GM23338 (cell line): ENCODE measurements at regions not wholly inside any gene's neighbourhood (a gene's known extent, or its start where the extent isn't known, plus 50 kb on each side); places are given as distances from the start of the nearest gene placed in this dataset.
A peak's percentile ranks its signal among the peaks of the same experiment; 100 is the strongest.
"Not testable (repeated sequence)": the region's sequence is repeated elsewhere in the genome, so short reads cannot be mapped to it uniquely, and the experiment has no call there.

Experiments used
- ATAC-seq: fragments of 200-7000 bp; cut with Tn5 transposase; 3 replicates; pipeline ENCODE4 v1.9.1; 2020
- DNase-seq: peaks from one replicate; pipeline ENCODE4 v3.0.0-alpha.2; 2015; ENCODE audit warnings: low spot score
- H2AFZ ChIP-seq: fragments of 200-600 bp; sonication (generic); 2 replicates; pipeline ENCODE4 v1.8.0; 2016; ENCODE audit warnings: antibody characterized with exemption, mild to moderate bottlenecking, moderate library complexity
- H3F3A ChIP-seq: fragments of 200-600 bp; sonication (generic); replicated peaks from 2 replicates; pipeline ENCODE4 v1.8.0; 2017; ENCODE audit warnings: antibody characterized with exemption, mixed run types, low read depth
- H3K27ac ChIP-seq: fragments of 200-600 bp; sonication (generic); 2 replicates; pipeline ENCODE4 v1.6.1; 2016; ENCODE audit warnings: low read depth
- H3K27me3 ChIP-seq: fragments of 200-600 bp; sonication (generic); 2 replicates; pipeline ENCODE4 v1.8.0; 2016; ENCODE audit warnings: mild to moderate bottlenecking, mixed run types, moderate library complexity; ENCODE audit not compliant: insufficient read depth
- H3K36me3 ChIP-seq: fragments of 200-600 bp; sonication (generic); 2 replicates; pipeline ENCODE4 v1.8.0; 2016; ENCODE audit warnings: mild to moderate bottlenecking; ENCODE audit not compliant: insufficient read depth
- H3K4me1 ChIP-seq: fragments of 200-600 bp; sonication (generic); 2 replicates; pipeline ENCODE4 v1.8.0; 2016; ENCODE audit warnings: mild to moderate bottlenecking, moderate library complexity; ENCODE audit not compliant: insufficient read depth
- H3K4me2 ChIP-seq: fragments of 200-600 bp; sonication (generic); 2 replicates; pipeline ENCODE4 v1.7.1; 2017; ENCODE audit warnings: mixed run types
- H3K4me3 ChIP-seq: fragments of 200-600 bp; sonication (generic); 2 replicates; pipeline ENCODE4 v1.6.1; 2016; ENCODE audit warnings: mixed run types
- H3K79me2 ChIP-seq: fragments of 200-600 bp; sonication (generic); replicated peaks from 2 replicates; pipeline ENCODE4 v1.8.0; 2017; ENCODE audit warnings: mild to moderate bottlenecking; ENCODE audit not compliant: insufficient read depth
- H3K9me2 ChIP-seq: fragments of 200-600 bp; sonication (generic); 2 replicates; pipeline ENCODE4 v1.8.0; 2017; ENCODE audit not compliant: insufficient read depth
- H4K20me1 ChIP-seq: fragments of 200-600 bp; sonication (generic); replicated peaks from 2 replicates; pipeline ENCODE4 v1.8.0; 2017; ENCODE audit warnings: mild to moderate bottlenecking; ENCODE audit not compliant: insufficient read depth
- H3K27ac Mint-ChIP-seq: 2 replicates; pipeline ENCODE4 v1.8.0; 2020; ENCODE audit warnings: inconsistent platforms, mild to moderate bottlenecking, moderate library complexity, mixed read lengths
- H3K27me3 Mint-ChIP-seq: 3 replicates; pipeline ENCODE4 v1.8.0; 2022; ENCODE audit warnings: low read depth, mild to moderate bottlenecking, moderate library complexity, mixed read lengths, inconsistent platforms; ENCODE audit not compliant: insufficient read depth, poor library complexity
- H3K36me3 Mint-ChIP-seq: 3 replicates; pipeline ENCODE4 v1.8.0; 2021; ENCODE audit warnings: low read depth, mild to moderate bottlenecking, inconsistent platforms, moderate library complexity, mixed read lengths
- H3K4me1 Mint-ChIP-seq: 3 replicates; pipeline ENCODE4 v1.8.0; 2020; ENCODE audit warnings: mild to moderate bottlenecking, inconsistent platforms, mixed read lengths
- H3K4me3 Mint-ChIP-seq: 3 replicates; pipeline ENCODE4 v1.8.0; 2021; ENCODE audit warnings: moderate library complexity, mild to moderate bottlenecking, inconsistent platforms, mixed read lengths
- H3K9me3 Mint-ChIP-seq: 3 replicates; pipeline ENCODE4 v1.8.0; 2020; ENCODE audit warnings: moderate library complexity, mild to moderate bottlenecking, inconsistent platforms, mixed read lengths
- CREB1 ChIP-seq: fragments of 250-450 bp; sonication (Bioruptor Pico); IDR thresholded peaks from 2 replicates; pipeline ENCODE4 v1.5.0; 2020; ENCODE audit warnings: low read depth, mild to moderate bottlenecking, moderate library complexity
- JUNB ChIP-seq: IDR thresholded peaks from one replicate; pipeline ENCODE4 v1.6.1; 2016; ENCODE audit warnings: antibody characterized with exemption; ENCODE audit not compliant: unreplicated experiment
- NANOG ChIP-seq: IDR thresholded peaks from 2 replicates; pipeline ENCODE4 v1.6.1; 2016; ENCODE audit warnings: antibody characterized with exemption, borderline replicate concordance
- POLR2AphosphoS5 ChIP-seq: IDR thresholded peaks from 2 replicates; pipeline ENCODE4 v1.6.1; 2016; ENCODE audit warnings: antibody characterized with exemption, low read depth
- ZNF114 ChIP-seq: fragments of 250-450 bp; sonication (Bioruptor Pico); IDR thresholded peaks from 2 replicates; pipeline ENCODE4 v1.5.0; 2020; ENCODE audit warnings: mild to moderate bottlenecking, moderate library complexity
- TF ChIP-seq, protein P1 (sequence below), 2 experiments: fragments of 200-600 bp in 1 of 2; sonication (generic) in 1 of 2; conservative IDR thresholded peaks; 2 replicates each; pipeline versions ENCODE4 v1.5.1 to v1.6.1; 2016 to 2017; ENCODE audit warnings: antibody characterized with exemption in 2 of 2, low read depth in 2 of 2, mild to moderate bottlenecking in 2 of 2, moderate library complexity in 1 of 2

DNA sequence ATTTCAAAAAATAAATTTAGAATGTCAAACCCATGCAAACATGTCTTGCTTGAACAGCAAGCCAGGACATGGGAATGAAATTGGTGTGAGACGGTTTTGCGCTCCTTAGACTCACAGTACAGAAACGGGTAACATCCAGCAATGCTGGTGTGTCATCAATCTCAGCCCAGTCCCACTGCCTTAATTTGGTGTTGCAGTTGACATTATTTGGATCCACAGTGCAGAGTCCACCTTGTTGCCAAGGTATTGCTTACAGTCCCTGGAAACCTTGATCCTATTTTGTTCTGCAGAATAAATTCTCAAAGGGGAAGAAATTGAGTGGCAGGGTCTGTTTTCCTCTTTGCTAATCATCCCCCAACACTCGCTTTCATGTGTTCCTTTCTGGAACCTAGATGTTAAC is 311.6 kb upstream of the MON1B start (continued):
- TF ChIP-seq, protein P1, sequence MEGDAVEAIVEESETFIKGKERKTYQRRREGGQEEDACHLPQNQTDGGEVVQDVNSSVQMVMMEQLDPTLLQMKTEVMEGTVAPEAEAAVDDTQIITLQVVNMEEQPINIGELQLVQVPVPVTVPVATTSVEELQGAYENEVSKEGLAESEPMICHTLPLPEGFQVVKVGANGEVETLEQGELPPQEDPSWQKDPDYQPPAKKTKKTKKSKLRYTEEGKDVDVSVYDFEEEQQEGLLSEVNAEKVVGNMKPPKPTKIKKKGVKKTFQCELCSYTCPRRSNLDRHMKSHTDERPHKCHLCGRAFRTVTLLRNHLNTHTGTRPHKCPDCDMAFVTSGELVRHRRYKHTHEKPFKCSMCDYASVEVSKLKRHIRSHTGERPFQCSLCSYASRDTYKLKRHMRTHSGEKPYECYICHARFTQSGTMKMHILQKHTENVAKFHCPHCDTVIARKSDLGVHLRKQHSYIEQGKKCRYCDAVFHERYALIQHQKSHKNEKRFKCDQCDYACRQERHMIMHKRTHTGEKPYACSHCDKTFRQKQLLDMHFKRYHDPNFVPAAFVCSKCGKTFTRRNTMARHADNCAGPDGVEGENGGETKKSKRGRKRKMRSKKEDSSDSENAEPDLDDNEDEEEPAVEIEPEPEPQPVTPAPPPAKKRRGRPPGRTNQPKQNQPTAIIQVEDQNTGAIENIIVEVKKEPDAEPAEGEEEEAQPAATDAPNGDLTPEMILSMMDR (conservative IDR thresholded peaks at IDR 0.05; ENCODE audit: low read depth in 2 of 2): no peak
- no peak for TF ChIP-seq CREB1 (CRISPR knock-in tag)
- no peak for TF ChIP-seq ZNF114 (CRISPR knock-in tag)

GRCh38 chr16:76880523-76880922 is 310.5 kb upstream of the MON1B start:
- H3K9me3 Mint-ChIP-seq: peaks cover 50% of the 10 kb centered on the region
- peaks cover 20% of the 10 kb centered on the region for H3K4me1 ChIP-seq
- not testable (repeated sequence) for H3K4me3 Mint-ChIP-seq

GRCh38 chr16:76882105-76882504 is 308.9 kb upstream of the MON1B start:
- H3K79me2 ChIP-seq: no peaks in the 10 kb centered on the region
- no peak for DNase-seq
- H3F3A ChIP-seq: no peaks in the 10 kb centered on the region
- no peaks in the 10 kb centered on the region for H3K9me2 ChIP-seq
- H3K4me1 ChIP-seq: peaks cover 19% of the 10 kb centered on the region
- H3K36me3 ChIP-seq: no peaks in the 10 kb centered on the region
- peaks cover 47% of the 10 kb centered on the region for H3K9me3 Mint-ChIP-seq
- no peak for TF ChIP-seq NANOG
- TF ChIP-seq, protein P1 (conservative IDR thresholded peaks at IDR 0.05; ENCODE audit: low read depth in 2 of 2): 0 out of 4 replicates have a peak, but pooled peaks of 1 of the 2 experiments have one; percentile 27
- H2AFZ ChIP-seq: no peak overlapping the region
- H3K27ac ChIP-seq: no peak overlapping the region
- no peak overlapping the region for H3K4me3 ChIP-seq
- peaks cover 2% of the 10 kb centered on the region for H3K27me3 Mint-ChIP-seq
- no peaks in the 10 kb centered on the region for H3K36me3 Mint-ChIP-seq
- H3K27ac Mint-ChIP-seq: no peak overlapping the region
- no peaks in the 10 kb centered on the region for H3K27me3 ChIP-seq
- H3K4me1 Mint-ChIP-seq: peaks cover 7% of the 10 kb centered on the region; the same call in 2 of the 3 replicates
- H3K4me2 ChIP-seq: no peak overlapping the region
- no peak overlapping the region for H3K4me3 Mint-ChIP-seq
- ATAC-seq: no peak
- H4K20me1 ChIP-seq: no peaks in the 10 kb centered on the region

More at GRCh38 chr16:76880523-76880922, 310.5 kb upstream of the MON1B start:
- H3K27me3 Mint-ChIP-seq, H3K4me3 ChIP-seq, DNase-seq, H4K20me1 ChIP-seq, H2AFZ ChIP-seq, H3K27me3 ChIP-seq, H3K9me2 ChIP-seq, H3K4me1 Mint-ChIP-seq, H3K4me2 ChIP-seq, H3F3A ChIP-seq, H3K36me3 Mint-ChIP-seq, H3K36me3 ChIP-seq, H3K27ac ChIP-seq, H3K79me2 ChIP-seq, H3K27ac Mint-ChIP-seq, ATAC-seq: not testable (repeated sequence)

- Mint-ChIP-seq H3K9me3 (peaks cover 48% of the 10 kb centered on the region), H3K27me3 (peaks cover 2% of the 10 kb centered on the region), H3K4me3 (no peak overlapping the region), H3K4me1 (peaks cover 8% of the 10 kb centered on the region; the same call in 2 of the 3 replicates), H3K36me3 (no peaks in the 10 kb centered on the region), H3K27ac (no peak overlapping the region)
- no peaks in the 10 kb centered on the region for H3K36me3 ChIP-seq
- H3K9me2 ChIP-seq: no peaks in the 10 kb centered on the region
- no peaks in the 10 kb centered on the region for H3K27me3 ChIP-seq
- H3K27ac ChIP-seq: no peak overlapping the region
- no peak overlapping the region for H3K4me3 ChIP-seq
- peak; percentile 13 for DNase-seq
- H3K4me1 ChIP-seq: peaks cover 19% of the 10 kb centered on the region
- no peak for ATAC-seq
- H3F3A ChIP-seq: no peaks in the 10 kb centered on the region
- H3K4me2 ChIP-seq: no peak overlapping the region
- no peaks in the 10 kb centered on the region for H4K20me1 ChIP-seq
- no peaks in the 10 kb centered on the region for H3K79me2 ChIP-seq
- no peak overlapping the region for H2AFZ ChIP-seq
- TF ChIP-seq JUNB (no peak), POLR2AphosphoS5 (no peak)
These were observed 307.9 kb upstream of the MON1B start for GRCh38 chr16:76883076-76883475.
